GM19455 (cell line): ENCODE measurements at regions not wholly inside any gene's neighbourhood (a gene's known extent, or its start where the extent isn't known, plus 50 kb on each side); places are given as distances from the start of the nearest gene placed in this dataset.

ENCODE experiments used
- ATAC-seq: cut with Tn5 transposase; IDR thresholded peaks from one replicate; pipeline ENCODE4 v1.9.1; 2021; ENCODE audit not compliant: unreplicated experiment

- ATAC-seq, result no peak
These were observed 396.4 kb upstream of the BOD1L1 start for GRCh38 chr4:14023896-14024295.

- no peak for ATAC-seq
These were observed 397.6 kb upstream of the BOD1L1 start for GRCh38 chr4:14025111-14025510.

GRCh38 chr4:14025891-14026290, 398.4 kb upstream of the BOD1L1 start:
- ATAC-seq, result no peak

GRCh38 chr4:14028862-14029261, 401.3 kb upstream of the BOD1L1 start:
- ATAC-seq, result no peak

GRCh38 chr4:14035076-14035475, 407.6 kb upstream of the BOD1L1 start:
- ATAC-seq, result no peak

- no peak for ATAC-seq
These were observed 415.7 kb upstream of the BOD1L1 start for GRCh38 chr4:14043203-14043602.

- no peak for ATAC-seq
These were observed 419.1 kb upstream of the BOD1L1 start for GRCh38 chr4:14046642-14047041.

- no peak for ATAC-seq
These were observed 420.3 kb upstream of the BOD1L1 start for GRCh38 chr4:14047840-14048239.

- ATAC-seq, result no peak
These were observed 422.4 kb upstream of the BOD1L1 start for GRCh38 chr4:14049946-14050345.

- no peak for ATAC-seq
These were observed 425.8 kb upstream of the BOD1L1 start for GRCh38 chr4:14053291-14053690.

- ATAC-seq, result no peak
These were observed 426.9 kb upstream of the BOD1L1 start for GRCh38 chr4:14054391-14054790.

- no peak for ATAC-seq
These were observed 431.5 kb upstream of the BOD1L1 start for GRCh38 chr4:14059006-14059405.

GRCh38 chr4:14064984-14065383, 437.5 kb upstream of the BOD1L1 start:
- ATAC-seq, result no peak

- ATAC-seq, result no peak
These were observed 437.9 kb upstream of the BOD1L1 start for GRCh38 chr4:14065406-14065805.

- ATAC-seq, result no peak
These were observed 439.5 kb upstream of the BOD1L1 start for GRCh38 chr4:14066979-14067378.

GRCh38 chr4:14069886-14070285, 442.4 kb upstream of the BOD1L1 start:
- ATAC-seq, result no peak

- ATAC-seq, result no peak
These were observed 442.9 kb upstream of the BOD1L1 start for GRCh38 chr4:14070289-14070880.

- ATAC-seq, result no peak
These were observed 445.0 kb upstream of the BOD1L1 start for GRCh38 chr4:14072506-14072905.

- no peak for ATAC-seq
These were observed 449.3 kb upstream of the BOD1L1 start for GRCh38 chr4:14076776-14077175.

GRCh38 chr4:14078326-14078725, 450.8 kb upstream of the BOD1L1 start:
- ATAC-seq, result no peak

GRCh38 chr4:14079601-14080000, 452.1 kb upstream of the BOD1L1 start:
- ATAC-seq, result no peak

- no peak for ATAC-seq
These were observed 455.6 kb upstream of the BOD1L1 start for GRCh38 chr4:14083150-14083549.

- ATAC-seq, result no peak
These were observed 457.1 kb upstream of the BOD1L1 start for GRCh38 chr4:14084598-14084997.

- no peak for ATAC-seq
These were observed 459.9 kb upstream of the BOD1L1 start for GRCh38 chr4:14087459-14087858.
